HepG2 (cell line): ENCODE measurements at regions not wholly inside any gene's neighbourhood (a gene's known extent, or its start where the extent isn't known, plus 50 kb on each side); places are given as distances from the start of the nearest gene placed in this dataset.

Source experiments
- ATAC-seq: fragments of 200-7000 bp; cut with Tn5 transposase; 3 replicates; pipeline ENCODE4 v1.9.1; 2020; ENCODE audit warnings: mild to moderate bottlenecking, moderate library complexity
- BruUV-seq: library from RNA; stranded (reverse); fragments of 400-500 nt; replicated peaks from 2 replicates; lab custom pipeline; 2021; lab: Mats Ljungman, UMichigan
- CTCF ChIA-PET: fragments of 300-600 bp; formaldehyde crosslinking; extraction: SDS; loops from one replicate; lab custom pipeline; 2021; ENCODE audit warnings: low total read pairs, inconsistent platforms, low intra/inter-chr PET ratio; lab: Yijun Ruan, JAX
- POLR2A ChIA-PET: fragments of 350-600 bp; sonication (Branson Sonifier 250); formaldehyde crosslinking; loops from one replicate; lab custom pipeline; 2020; ENCODE audit warnings: antibody characterized with exemption, inconsistent platforms; lab: Yijun Ruan, JAX
- DNase-seq: peaks from one replicate; pipeline ENCODE4 v3.0.0-alpha.2; 2015; ENCODE audit warnings: low spot score
- FAIRE-seq: peaks from 3 replicates; lab custom pipeline; 2011; peaks lifted over from hg19 to GRCh38; lab: Jason Lieb, UNC
- H2AFZ ChIP-seq: one replicate; pipeline ENCODE4 v1.6.1; 2011; ENCODE audit warnings: low read length, inconsistent platforms
- H3K27ac ChIP-seq: fragments of 300-600 bp; 3 replicates; pipeline ENCODE4 v1.8.0; 2011; ENCODE audit warnings: mixed run types, mild to moderate bottlenecking, mixed read lengths, low read length, inconsistent platforms; ENCODE audit not compliant: insufficient read depth; ENCODE audit errors: extremely low read length
- H3K27me3 ChIP-seq, 2 experiments: fragments of 200-600 bp in 1 of 2; 2 replicates in 1 of 2; 3 replicates in 1 of 2; pipeline versions ENCODE4 v1.6.0 to v1.8.0; 2011; ENCODE audit warnings: low read length in 2 of 2, mild to moderate bottlenecking in 2 of 2, moderate library complexity in 2 of 2, inconsistent platforms in 1 of 2; ENCODE audit not compliant: insufficient read depth in 2 of 2, control insufficient read depth in 1 of 2
- H3K36me3 ChIP-seq, 2 experiments: fragments of 200-600 bp in 1 of 2; replicated peaks in 1 of 2; 2 replicates in 1 of 2; 3 replicates in 1 of 2; pipeline versions ENCODE4 v1.5.1 to v1.8.0; 2011; ENCODE audit warnings: low read length in 2 of 2, inconsistent platforms in 1 of 2; ENCODE audit not compliant: insufficient read depth in 2 of 2, control insufficient read depth in 1 of 2
- H3K4me1 ChIP-seq: 2 replicates; pipeline ENCODE4 v1.5.1; 2012; ENCODE audit warnings: low read length, inconsistent platforms; ENCODE audit not compliant: insufficient read depth
- H3K4me2 ChIP-seq: 2 replicates; pipeline ENCODE4 v1.6.0; 2011; ENCODE audit warnings: low read depth, low read length, inconsistent platforms
- H3K4me3 ChIP-seq, 3 experiments: fragments of 200-600 bp in 1 of 3; sonication (generic), shearing (Covaris generic) in 1 of 3; replicated peaks in 1 of 3; 2 replicates each; pipeline ENCODE4 v1.5.1; 2011 to 2016; ENCODE audit warnings: low read length in 3 of 3, inconsistent platforms in 2 of 3, low read depth in 2 of 3, mild to moderate bottlenecking in 2 of 3, control low read depth in 1 of 3, mixed read lengths in 1 of 3; ENCODE audit not compliant: insufficient read depth in 1 of 3
- H3K79me2 ChIP-seq: one replicate; pipeline ENCODE4 v1.6.1; 2011; ENCODE audit warnings: low read length, inconsistent platforms; ENCODE audit not compliant: insufficient read depth
- H3K9ac ChIP-seq: 2 replicates; pipeline ENCODE4 v1.6.0; 2011; ENCODE audit warnings: mild to moderate bottlenecking, low read depth, low read length, inconsistent platforms; ENCODE audit not compliant: insufficient read depth
- H3K9me3 ChIP-seq: 2 replicates; pipeline ENCODE4 v1.5.1; 2012; ENCODE audit warnings: mild to moderate bottlenecking, low read length
- H4K20me1 ChIP-seq: 2 replicates; pipeline ENCODE4 v1.6.0; 2011; ENCODE audit warnings: inconsistent platforms, mild to moderate bottlenecking, low read length, moderate library complexity; ENCODE audit not compliant: insufficient read depth
- AFF4 ChIP-seq: sonication (generic); formaldehyde crosslinking; IDR thresholded peaks from 2 replicates; pipeline ENCODE4 v1.4.0; 2020; ENCODE audit warnings: missing genetic modification reagents
- SALL1 ChIP-seq: sonication (generic); formaldehyde crosslinking; IDR thresholded peaks from 2 replicates; pipeline ENCODE4 v1.8.0; 2022; ENCODE audit warnings: mild to moderate bottlenecking, missing genetic modification reagents
- SSRP1 ChIP-seq: IDR thresholded peaks from 2 replicates; pipeline ENCODE4 v1.6.1; 2016; ENCODE audit warnings: control low read depth
- TOE1 ChIP-seq: sonication (generic); formaldehyde crosslinking; IDR thresholded peaks from 2 replicates; pipeline ENCODE4 v1.4.0; 2020; ENCODE audit warnings: mild to moderate bottlenecking, missing genetic modification reagents
- ZNF138 ChIP-seq: sonication (generic); formaldehyde crosslinking; IDR thresholded peaks from 2 replicates; pipeline ENCODE4 v1.5.0; 2020; ENCODE audit warnings: mild to moderate bottlenecking, low read depth, missing genetic modification reagents
- ZNF530 ChIP-seq: sonication (generic); formaldehyde crosslinking; IDR thresholded peaks from 2 replicates; pipeline ENCODE4 v1.5.0; 2020; ENCODE audit warnings: low read depth, mild to moderate bottlenecking, missing genetic modification reagents
- WGBS: methylation state at CpG from one replicate; pipeline ENCODE4 v1.1.6; 2017; ENCODE audit warnings: low lambda C conversion rate; 5-methylcytosine and 5-hydroxymethylcytosine counted together
- in situ Hi-C: cut with HindIII; loops from 2 replicates; pipeline ENCODE4 v1.10.0; 2017; ENCODE audit warnings: low pct_unique_long_range_greater_than_20kb; ENCODE audit not compliant: extremely low pct_ligation_motif_present
- intact Hi-C: fragments of 100-400 bp; cut with micrococcal nuclease; formaldehyde crosslinking; loops from one replicate; pipeline ENCODE4 v1.10.0; 2022; ENCODE audit not compliant: unreplicated experiment
- TF ChIP-seq, protein P1 (sequence below): IDR thresholded peaks from 2 replicates; pipeline ENCODE4 v1.6.1; 2016

DNA sequence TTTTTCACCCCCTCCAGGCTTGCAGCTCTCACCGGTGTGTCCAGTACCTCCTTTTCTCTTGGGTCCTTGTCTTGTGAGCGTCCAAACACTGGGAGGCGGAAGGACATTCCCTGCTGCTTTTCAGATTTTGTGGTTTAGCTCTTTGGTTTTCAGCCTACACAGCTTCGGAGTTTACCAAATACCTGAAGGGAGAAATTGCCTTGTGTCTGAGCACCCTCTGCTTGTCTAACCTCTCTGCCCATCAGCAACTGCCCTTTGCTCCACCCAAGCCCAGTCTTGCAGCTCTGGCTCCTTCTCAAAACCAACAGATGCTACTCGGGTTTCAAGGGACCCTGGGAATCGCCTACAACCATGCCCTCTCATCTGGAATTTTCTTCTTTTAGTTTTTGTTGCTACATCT lies 519.1 kb upstream of the IGFBP3 start:
- FAIRE-seq (no peak), DNase-seq (no peak), ATAC-seq (no peak)
- intact Hi-C loops (no loop called here), in situ Hi-C loops (no loop called here)
- H3K9ac ChIP-seq = no peak overlapping the region
- H3K79me2 ChIP-seq = no peaks in the 10 kb centered on the region
- no peak overlapping the region for H2AFZ ChIP-seq
- H3K9me3 ChIP-seq = peaks cover 5% of the 10 kb centered on the region; the same call in 1 of the 2 replicates
- TF ChIP-seq, protein P1, sequence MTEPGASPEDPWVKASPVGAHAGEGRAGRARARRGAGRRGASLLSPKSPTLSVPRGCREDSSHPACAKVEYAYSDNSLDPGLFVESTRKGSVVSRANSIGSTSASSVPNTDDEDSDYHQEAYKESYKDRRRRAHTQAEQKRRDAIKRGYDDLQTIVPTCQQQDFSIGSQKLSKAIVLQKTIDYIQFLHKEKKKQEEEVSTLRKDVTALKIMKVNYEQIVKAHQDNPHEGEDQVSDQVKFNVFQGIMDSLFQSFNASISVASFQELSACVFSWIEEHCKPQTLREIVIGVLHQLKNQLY (CRISPR knock-in tag) = no peak
- TF ChIP-seq ZNF138 (CRISPR knock-in tag) = no peak
- TF ChIP-seq AFF4 (CRISPR knock-in tag) = no peak
- no peak for TF ChIP-seq TOE1 (CRISPR knock-in tag)
- TF ChIP-seq SSRP1 = no peak
- no peak for TF ChIP-seq ZNF530 (CRISPR knock-in tag)
- TF ChIP-seq SALL1 = no peak
- H3K27me3 ChIP-seq = no peaks in the 10 kb centered on the region
- H3K27ac ChIP-seq = no peak overlapping the region
- 20% methylated on average over 6 of the region's 6 CpGs for WGBS
- BruUV-seq = no TSS peak
- ChIA-PET CTCF (no interaction called here), POLR2A (no interaction called here)
- no peaks in the 10 kb centered on the region for H3K36me3 ChIP-seq
- H3K4me3 ChIP-seq = no peak overlapping the region
- no peak overlapping the region for H3K4me2 ChIP-seq
- H3K4me1 ChIP-seq = no peaks in the 10 kb centered on the region
- no peaks in the 10 kb centered on the region for H4K20me1 ChIP-seq
